Urinary bladder (tissue), 3 donors: ENCODE measurements at regions not wholly inside any gene's neighbourhood (a gene's known extent, or its start where the extent isn't known, plus 50 kb on each side); places are given as distances from the start of the nearest gene placed in this dataset.
"Not testable (repeated sequence)": the region's sequence is repeated elsewhere in the genome, so short reads cannot be mapped to it uniquely, and the experiment has no call there.

Source experiments
- DNase-seq: peaks from one replicate; pipeline ENCODE4 v3.0.0-alpha.2; 2015; ENCODE audit errors: extremely low spot score
- H3K27ac ChIP-seq: one replicate; pipeline ENCODE4 v1.5.1; 2013; ENCODE audit warnings: low read depth, mild to moderate bottlenecking, moderate library complexity
- H3K36me3 ChIP-seq: one replicate; pipeline ENCODE4 v1.6.1; 2013; ENCODE audit warnings: mild to moderate bottlenecking, moderate library complexity; ENCODE audit not compliant: insufficient read depth
- H3K4me1 ChIP-seq: one replicate; pipeline ENCODE4 v1.6.1; 2013; ENCODE audit warnings: mild to moderate bottlenecking, moderate library complexity; ENCODE audit not compliant: insufficient read depth
- H3K4me3 ChIP-seq: one replicate; pipeline ENCODE4 v1.5.1; 2013; ENCODE audit warnings: low read depth, low read length
- WGBS: extraction: QIAGEN DNeasy Blood & Tissue Kit; methylation state at CpG from one replicate; pipeline ENCODE4 v1.1.7; 2013; 5-methylcytosine and 5-hydroxymethylcytosine counted together
- donor health status: healthy with polysubstance abuse.
- donor health status: healthy.

GRCh38 chr9:95570646-95571045 is 53.9 kb upstream of the PTCH1 start:
- Histone ChIP-seq H3K4me3 (no peak overlapping the region), H3K36me3 (no peaks in the 10 kb centered on the region), H3K27ac (no peak overlapping the region), H3K4me1 (no peaks in the 10 kb centered on the region)
- WGBS: 69% methylated on average over 11 of the region's 11 CpGs
- DNase-seq: no peak

GRCh38 chr9:95570150-95570549 is 53.4 kb upstream of the PTCH1 start:
- Histone ChIP-seq H3K27ac (no peak overlapping the region), H3K4me3 (peak overlapping the region; percentile 24), H3K36me3 (no peaks in the 10 kb centered on the region), H3K4me1 (no peaks in the 10 kb centered on the region)
- peak; percentile 25 for DNase-seq
- WGBS: 26% methylated on average over 22 of the region's 22 CpGs

DNA sequence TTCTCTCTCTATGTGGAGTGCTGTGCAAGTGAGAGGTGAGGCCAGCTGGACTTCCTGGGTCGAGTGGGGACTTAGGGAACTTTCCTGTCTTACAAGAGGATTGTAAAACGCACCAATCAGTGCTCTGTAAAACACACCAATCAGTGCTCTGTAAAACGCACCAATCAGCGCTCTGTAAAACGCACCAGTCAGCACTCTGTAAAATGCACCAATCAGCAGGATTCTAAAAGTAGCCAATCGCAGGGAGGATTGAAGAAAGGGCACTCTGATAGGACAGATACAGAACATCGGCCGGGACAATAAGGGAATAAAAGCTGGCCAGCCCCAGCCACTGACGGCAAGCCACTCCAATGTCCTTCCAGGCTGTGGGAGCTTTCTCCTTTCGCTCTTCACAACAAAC is 52.0 kb upstream of the PTCH1 start:
- DNase-seq, H3K4me3 ChIP-seq, H3K4me1 ChIP-seq, H3K27ac ChIP-seq, H3K36me3 ChIP-seq: not testable (repeated sequence)
- WGBS: 96% methylated on average over 10 of the region's 10 CpGs
